HG02588 (cell line): ENCODE measurements at regions not wholly inside any gene's neighbourhood (a gene's known extent, or its start where the extent isn't known, plus 50 kb on each side); places are given as distances from the start of the nearest gene placed in this dataset.

Experiments used
- ATAC-seq: cut with Tn5 transposase; IDR thresholded peaks from one replicate; pipeline ENCODE4 v1.9.1; 2021; ENCODE audit warnings: mild to moderate bottlenecking, moderate library complexity; ENCODE audit not compliant: unreplicated experiment

DNA sequence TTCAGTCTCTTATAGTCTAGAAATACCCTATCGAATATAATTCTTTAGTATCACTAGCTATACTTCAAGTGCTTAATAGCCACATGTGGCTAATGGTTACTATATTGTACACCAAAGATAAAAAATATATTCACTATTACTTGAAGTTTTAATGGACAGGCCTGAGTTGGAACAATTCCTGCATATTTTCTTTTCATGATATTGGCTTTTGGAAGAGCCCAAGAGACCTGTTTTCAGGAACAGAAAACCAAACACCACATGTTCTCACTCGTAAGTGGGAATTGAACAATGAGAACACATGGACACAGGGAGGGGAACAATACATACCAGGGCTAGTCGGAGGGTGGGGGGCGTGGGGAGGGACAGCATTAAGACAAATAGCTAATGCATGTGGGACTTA lies 334.4 kb upstream of the TRIB2 start:
- ATAC-seq, result no peak

- ATAC-seq, result no peak
Observed at GRCh38 chr2:12389344-12390045, 327.2 kb upstream of the TRIB2 start.

DNA sequence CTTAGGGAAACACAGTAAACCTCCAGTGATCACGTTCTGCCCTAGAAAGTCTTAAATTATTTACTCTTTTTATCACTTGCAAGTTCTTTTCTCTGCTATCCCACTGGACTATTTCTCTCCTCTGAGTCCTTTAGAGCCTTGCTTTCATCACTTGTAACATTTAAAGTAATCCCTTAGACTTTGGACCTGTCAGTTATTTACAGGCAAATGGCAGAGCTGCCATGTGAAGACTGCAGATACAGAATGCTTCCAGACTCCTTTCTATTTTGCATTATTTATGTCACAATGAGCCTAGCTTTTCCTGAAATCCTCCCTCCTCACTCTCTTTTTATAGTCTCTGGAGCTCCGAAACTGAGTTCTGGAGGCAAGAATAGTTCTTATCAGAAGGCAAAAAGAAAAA lies 325.6 kb upstream of the TRIB2 start:
- ATAC-seq, result no peak

- no peak for ATAC-seq
Observed at GRCh38 chr2:12396699-12397098, 320.0 kb upstream of the TRIB2 start.

GRCh38 chr2:12397854-12398253 lies 318.9 kb upstream of the TRIB2 start:
- ATAC-seq, result peak; percentile 79

GRCh38 chr2:12399240-12399639 lies 317.5 kb upstream of the TRIB2 start:
- no peak for ATAC-seq

DNA sequence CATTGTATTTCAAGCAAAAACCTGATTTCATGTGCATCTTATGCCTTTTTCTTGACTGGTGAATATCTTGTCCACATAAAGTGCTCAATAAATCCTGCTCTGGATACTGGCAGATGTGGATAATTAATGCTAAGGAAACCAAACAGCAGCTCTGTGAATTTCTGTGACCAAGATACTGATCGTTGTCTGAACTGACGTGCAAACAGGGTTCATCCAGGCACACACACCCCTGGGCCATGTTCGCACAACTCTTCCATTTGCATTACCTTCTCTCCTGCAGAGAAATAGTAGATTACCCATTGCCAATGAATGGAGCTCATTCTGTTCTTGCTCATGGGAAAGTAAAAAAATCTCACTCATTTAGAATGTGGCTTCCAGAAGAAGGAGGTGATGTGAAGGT lies 316.2 kb upstream of the TRIB2 start:
- ATAC-seq, result no peak

DNA sequence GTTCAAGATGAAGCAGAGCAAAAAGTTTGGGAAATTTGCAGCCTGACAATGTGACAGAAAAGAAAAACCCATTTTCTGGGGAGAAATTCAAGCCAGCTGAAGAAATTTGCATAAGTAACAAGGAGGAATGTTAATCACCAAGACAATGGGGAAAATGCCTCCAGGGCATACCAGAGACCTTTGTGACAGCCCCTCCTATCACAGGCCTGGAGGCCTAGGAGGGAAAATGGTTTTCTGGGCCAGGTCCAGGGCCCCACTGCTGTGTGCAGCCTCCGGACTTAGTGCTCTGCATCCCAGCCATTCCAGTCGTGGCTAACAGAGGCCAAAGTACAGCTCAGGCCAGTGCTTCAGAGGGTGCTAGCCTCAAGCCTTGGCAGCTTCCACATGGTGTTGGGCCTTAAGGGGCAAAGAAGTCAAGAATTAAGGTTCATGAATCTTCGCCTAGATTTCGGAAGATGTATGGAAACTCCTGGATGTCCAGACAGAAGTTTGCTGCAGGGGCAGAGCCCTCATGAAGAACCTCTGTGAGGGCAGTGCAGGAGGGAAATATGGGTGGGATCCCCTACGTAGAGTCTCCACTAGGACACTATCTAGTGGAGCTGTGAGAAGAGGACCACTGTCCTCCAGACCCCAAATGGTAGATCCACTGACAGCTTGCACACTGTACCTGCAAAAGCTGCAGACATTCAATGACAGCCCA lies 314.1 kb upstream of the TRIB2 start:
- ATAC-seq, result no peak

DNA sequence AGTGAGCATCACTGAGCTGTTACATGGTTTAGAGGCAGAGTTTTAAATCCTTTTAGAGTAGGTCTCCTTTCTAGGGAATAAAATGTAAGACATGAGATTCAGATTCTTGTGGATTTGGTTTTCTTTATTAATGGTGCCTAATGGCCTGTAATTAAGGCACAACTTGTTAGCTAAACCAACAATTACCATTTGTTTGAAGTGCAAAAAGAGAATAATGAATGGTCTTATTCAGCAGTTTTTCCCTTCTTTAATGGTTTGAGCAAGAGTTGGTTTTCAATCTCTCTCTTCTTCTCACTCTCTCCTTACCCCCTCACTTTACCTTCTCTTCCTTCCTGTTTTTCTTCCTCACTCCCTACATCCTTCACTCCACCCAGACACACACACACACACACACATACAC lies 312.2 kb upstream of the TRIB2 start:
- no peak for ATAC-seq

DNA sequence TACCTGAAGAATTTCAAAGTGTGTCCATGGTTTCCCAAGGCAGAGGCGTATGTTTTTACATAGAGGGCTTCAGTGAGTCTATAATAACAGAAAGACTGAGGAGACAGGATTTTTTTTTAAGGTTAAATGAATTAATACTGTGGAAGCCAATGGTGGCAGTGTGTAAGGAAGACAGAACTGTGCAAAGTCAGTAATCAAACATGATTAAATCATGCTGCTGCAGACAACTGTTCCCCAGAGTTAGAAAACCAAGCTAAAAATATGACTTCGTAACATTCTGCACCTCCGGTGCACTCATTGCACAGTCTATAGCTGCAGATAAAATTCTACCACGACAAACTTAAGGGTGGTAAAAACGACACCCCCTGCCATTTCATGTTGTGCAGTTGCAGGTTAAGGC lies 309.6 kb upstream of the TRIB2 start:
- no peak for ATAC-seq

DNA sequence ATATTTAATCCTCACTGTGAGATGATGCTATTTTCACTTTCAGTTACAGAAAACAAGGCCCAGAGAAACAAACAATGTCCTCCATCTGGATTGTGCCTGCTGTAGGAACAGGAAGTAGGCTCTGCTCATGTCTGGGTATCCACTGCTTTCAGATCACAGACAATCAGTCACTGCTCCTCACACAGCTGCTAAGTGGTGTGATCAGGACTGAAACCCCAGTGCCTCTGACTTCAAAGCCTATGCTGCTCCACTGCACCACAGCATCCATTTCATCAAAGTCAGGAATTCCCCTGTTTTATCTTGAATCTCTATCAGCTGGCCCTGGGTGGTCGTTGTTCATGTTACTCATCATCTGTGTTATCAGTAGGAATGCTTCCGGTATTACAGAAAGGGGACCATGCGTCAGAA lies 303.8 kb upstream of the TRIB2 start:
- peak; percentile 86 for ATAC-seq

GRCh38 chr2:12415536-12415935 lies 301.2 kb upstream of the TRIB2 start:
- ATAC-seq, result no peak

GRCh38 chr2:12416600-12416999 lies 300.1 kb upstream of the TRIB2 start:
- ATAC-seq, result no peak

- ATAC-seq, result no peak
Observed at GRCh38 chr2:12417786-12418185, 298.9 kb upstream of the TRIB2 start.

GRCh38 chr2:12419803-12420202 lies 296.9 kb upstream of the TRIB2 start:
- ATAC-seq, result no peak

DNA sequence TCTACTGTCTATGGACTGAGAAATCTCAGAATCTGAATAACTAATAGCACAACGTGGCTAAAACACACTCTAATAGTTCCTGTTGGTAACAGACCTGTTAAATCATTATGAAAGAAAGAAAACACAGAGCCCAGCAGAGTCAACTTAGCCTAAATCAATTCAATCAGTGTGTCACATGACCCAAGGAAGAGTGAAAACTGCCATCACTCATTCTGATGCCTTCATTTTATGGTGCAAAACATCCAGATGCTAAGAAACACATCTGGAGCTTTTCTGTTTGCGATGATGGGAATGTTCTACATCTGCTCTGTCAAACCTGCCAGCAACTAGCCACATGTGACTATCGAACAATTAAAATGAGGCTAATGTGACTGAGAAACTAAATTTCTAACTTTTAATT lies 295.7 kb upstream of the TRIB2 start:
- no peak for ATAC-seq

- no peak for ATAC-seq
Observed at GRCh38 chr2:12424219-12424618, 292.5 kb upstream of the TRIB2 start.

GRCh38 chr2:12424809-12425208 lies 291.9 kb upstream of the TRIB2 start:
- no peak for ATAC-seq

DNA sequence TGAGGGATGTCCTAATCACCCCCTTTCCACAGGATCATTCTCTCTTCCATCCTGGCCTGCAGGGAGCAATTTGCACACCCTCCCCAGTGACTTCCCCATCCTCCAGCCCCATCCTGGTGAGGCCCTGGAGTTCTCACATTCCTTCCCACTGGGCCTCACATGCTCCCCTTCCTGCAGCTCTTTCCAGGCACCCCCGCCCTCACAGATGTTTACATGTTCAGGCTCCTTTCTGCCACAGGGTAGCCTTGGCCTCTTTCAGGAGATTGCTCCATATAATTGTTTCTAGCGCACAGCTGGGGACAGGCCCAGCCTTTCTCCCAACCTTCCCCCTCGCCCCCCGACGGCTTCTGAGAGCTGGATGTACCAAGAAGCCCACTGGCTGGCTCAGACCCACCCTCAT lies 288.4 kb upstream of the TRIB2 start:
- ATAC-seq, result no peak

DNA sequence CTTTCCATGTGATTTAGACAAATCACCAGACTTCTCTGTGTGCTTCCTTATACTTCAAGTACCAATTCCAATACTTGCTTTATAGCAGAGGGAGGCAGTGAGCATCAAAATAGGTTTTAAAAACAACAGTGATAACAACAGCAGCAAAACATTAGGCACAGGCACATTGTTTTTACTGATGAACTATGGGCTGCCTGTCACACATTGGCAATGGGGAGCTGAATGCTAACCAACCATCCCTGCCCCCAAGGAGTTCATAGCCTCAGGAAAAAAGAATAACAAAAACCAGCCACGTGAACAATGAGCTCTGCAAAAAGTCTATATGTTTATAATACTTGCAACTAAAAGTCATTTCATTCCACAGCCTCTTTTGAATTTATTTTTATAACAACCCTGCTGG lies 287.9 kb upstream of the TRIB2 start:
- no peak for ATAC-seq

- no peak for ATAC-seq
Observed at GRCh38 chr2:12429779-12430406, 286.8 kb upstream of the TRIB2 start.

- peak; percentile 99 for ATAC-seq
Observed at GRCh38 chr2:12430407-12431133, 286.2 kb upstream of the TRIB2 start.
